ENCODE measurements at regions not wholly inside any gene's neighbourhood (a gene's known extent, or its start where the extent isn't known, plus 50 kb on each side); places are given as distances from the start of the nearest gene placed in this dataset.

DNA sequence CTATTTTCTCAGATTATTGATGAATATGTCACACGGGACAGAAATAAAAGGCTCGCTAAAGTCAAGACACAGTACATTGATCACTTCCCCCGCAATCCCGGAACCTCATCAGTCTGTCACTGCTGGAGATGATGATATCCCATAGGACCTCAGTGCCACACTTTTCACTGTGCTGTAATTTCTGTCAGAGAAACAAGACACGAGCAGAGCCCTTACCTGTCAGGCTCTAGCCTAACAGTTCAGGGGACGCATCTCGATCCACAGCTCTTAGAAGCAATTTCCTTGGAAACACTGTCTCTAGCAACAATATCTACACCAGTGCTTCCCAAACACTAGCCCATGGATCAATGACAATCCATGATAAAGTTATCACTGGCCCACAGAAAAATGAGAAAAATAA lies 140.0 kb downstream of the GRIN2B start:
- no peak for DNase-seq (ENCODE audit: low spot score)

- DNase-seq (ENCODE audit: low spot score): no peak
These were observed 141.8 kb downstream of the GRIN2B start for GRCh38 chr12:13839365-13840336.

DNA sequence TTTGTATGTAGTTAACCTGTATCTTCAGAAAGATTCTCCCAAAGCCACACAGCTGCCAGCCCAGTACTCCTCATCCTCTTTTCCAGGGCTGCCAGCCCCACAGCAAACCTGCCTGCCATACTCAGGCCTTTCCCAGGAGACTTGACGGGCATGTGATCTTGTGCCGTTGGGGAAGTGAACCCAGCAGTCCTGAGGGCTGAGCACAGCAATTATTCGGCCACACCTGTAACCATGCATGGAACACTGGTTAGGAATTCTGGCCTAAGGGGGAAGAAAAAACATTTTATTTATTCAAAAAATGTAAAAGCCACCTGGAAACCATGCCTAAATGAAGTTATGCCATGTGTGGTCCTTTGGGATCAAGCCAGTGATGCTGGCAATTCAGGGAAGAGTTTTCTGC lies 145.3 kb downstream of the GRIN2B start:
- no peak for DNase-seq (ENCODE audit: low spot score)

DNA sequence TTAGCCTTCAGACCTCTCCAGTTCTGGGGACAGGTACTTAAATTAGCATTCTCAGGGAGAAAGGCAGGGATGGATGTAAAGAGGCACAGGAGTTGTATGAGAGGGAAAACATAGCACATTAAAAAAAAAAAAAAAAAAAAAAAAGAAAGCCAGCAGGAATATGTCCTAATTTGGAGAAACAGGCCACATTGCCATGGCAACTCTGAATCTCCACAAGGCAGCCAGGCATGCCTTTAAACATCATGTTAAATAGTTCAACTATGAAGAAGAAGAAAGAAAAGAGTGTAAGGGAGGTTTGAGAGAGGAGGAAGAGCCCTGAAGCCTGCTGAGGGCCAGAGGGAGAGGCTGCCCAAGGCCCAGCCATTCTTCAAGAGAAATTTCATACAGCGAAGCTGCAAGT lies 145.8 kb downstream of the GRIN2B start:
- DNase-seq (ENCODE audit: low spot score): no peak

DNA sequence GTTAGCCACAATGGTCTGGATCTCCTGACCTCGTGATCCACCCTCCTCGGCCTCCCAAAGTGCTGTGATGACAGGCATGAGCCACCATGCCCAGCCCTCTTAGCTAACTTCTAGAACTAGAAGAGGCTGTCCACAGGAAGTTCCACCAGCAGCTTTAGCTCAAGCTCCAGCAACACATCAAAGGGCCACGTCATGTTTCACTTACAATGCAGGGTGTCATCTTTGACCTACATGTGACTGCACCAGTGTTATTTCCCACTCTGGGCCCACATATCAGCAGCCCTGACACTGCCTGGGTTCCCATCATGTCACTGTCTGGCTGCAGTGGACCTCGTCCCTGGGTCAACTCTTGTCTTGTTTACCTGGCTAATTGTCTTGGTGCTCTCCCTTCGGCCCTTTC lies 147.2 kb downstream of the GRIN2B start:
- DNase-seq (ENCODE audit: low spot score): no peak

DNA sequence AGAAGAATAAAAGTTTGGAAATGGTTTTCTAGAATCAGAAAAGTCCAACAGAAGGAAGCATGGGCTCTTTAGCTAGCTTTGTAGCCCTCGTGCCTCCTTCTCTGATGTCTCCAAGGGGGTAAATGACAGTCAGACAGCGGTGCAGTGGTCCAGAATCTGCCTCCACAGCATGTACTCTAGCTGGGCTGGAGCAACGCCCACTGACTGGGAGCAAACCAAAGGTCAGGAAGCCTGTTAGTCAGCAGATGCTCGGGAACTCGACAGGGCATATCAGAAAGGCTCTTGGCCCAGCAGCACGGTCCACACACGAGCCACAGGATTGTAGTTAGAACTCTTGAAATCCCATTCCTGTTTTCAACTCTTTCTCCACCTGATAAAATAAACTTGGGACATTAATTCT lies 164.3 kb downstream of the GRIN2B start:
- DNase-seq (ENCODE audit: low spot score): no peak

DNA sequence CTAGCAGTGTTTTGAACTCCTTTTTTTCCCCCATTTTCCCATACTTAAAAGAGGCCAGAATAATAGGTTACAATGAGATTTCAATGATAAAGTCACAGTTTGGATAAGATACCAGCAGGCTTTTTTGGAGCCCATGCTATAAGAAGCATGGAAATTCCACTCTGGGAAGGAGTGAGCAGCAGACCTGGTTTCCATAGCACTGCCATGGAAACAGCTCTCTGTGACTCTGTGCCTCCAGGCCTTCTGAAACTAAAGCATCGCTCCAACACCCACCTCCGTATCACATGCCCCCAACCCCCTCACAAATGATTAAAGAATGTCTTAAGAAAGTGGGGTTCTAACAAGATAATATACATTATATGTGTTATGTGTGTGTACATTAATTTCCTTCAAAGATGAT lies 165.0 kb downstream of the GRIN2B start:
- DNase-seq (ENCODE audit: low spot score): no peak

GRCh38 chr12:13812168-13812567 lies 169.2 kb downstream of the GRIN2B start:
- no peak for DNase-seq (ENCODE audit: low spot score)

DNA sequence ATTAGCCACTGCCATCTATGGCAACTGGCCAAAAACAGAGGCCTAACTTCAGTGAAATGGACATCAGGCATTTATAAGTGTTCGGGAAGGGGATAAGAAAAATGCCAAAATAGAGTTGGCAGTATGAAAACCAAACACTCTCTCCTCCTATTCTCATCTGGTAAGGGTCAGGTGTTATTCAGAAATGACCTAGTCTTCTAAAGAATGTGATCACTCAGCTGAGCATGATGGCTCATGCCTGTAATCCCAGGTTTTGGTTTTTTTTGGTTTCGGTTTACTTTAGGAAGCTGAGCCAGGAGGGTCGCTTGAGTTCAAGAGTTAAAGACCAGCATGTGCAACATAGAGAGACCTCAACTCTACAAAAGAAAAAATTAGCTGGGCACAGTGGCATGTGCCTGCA lies 170.3 kb downstream of the GRIN2B start:
- DNase-seq (ENCODE audit: low spot score): no peak

DNA sequence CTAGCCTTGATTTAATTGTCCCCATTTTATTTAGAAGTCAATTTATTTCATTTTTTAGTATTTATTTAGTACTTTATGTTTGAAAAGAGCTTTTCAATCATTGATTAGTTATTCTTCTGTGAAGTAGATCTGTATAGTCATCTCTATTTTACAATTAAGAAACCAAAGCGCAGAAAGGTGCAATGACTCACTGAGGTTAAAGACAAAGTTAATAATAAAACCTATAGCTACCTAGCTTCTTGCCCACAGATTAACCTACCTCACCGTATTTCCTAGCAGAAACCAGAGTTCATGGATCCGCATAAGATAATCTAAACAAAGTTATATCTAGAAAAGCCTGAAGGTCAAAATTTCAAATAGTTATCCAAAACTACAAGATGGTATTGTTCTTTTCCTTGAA lies 176.4 kb downstream of the GRIN2B start:
- no peak for DNase-seq (ENCODE audit: low spot score)

DNA sequence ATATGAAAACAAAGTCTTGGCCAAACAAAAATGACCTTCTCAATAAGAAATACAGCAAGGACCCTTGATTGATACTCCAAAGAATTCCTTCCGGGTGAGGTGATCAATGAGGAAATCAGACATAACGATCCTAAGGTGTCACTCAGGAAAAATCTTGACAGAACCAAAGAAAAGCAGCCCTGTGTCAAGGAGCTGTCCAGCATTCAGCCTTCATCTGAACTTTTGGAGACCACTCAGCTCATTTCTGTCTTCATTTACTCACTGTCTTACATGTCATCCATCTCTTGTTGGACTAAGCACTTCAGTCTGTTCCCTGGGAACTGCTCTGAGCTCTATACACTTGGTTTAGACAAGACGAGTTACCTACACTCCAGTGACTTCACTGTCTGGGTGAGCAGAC lies 179.9 kb downstream of the GRIN2B start:
- no peak for DNase-seq (ENCODE audit: low spot score)

GRCh38 chr12:13799574-13799973 lies 181.8 kb downstream of the GRIN2B start:
- DNase-seq (ENCODE audit: low spot score): no peak

GRCh38 chr12:13798162-13798561 lies 183.2 kb downstream of the GRIN2B start:
- DNase-seq (ENCODE audit: low spot score): no peak

DNA sequence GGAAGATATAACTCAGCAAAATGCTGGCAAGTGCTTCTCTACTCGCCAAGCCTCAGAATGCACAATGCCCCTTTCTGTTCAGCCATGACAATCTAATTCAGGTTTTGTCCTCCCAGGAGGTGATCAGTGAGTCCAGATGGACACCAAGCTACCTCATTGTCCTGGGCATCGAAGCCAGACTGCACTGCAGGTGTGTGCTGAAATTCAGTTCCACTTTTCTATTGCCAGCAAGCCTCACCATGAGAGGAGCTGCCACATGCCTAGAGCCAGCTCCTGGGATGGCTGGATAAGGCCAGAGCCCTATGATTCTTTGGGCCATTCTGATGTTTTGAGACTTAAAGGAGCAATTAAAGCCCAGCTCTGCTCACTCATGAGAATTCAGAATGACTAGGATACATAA lies 186.7 kb downstream of the GRIN2B start:
- peak; percentile 96 for DNase-seq (ENCODE audit: low spot score)

DNA sequence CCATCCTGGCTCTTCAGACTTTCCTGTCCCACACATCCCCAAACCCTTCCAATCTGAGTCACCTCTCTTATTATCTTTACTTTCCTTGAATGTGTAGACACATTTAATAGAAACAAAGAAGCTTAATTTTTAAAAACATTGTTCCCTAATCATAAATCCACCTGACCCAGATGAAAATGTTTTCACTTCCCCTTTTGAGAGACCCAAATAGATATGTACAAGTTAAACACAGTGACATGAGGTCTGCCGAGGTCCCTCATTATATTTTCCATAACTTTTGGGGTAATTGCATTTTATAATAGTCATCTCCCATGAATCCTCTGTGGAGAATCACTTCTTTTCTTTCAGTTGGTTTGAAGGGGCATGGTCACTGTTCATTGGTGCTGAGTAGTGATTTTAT lies 191.1 kb downstream of the GRIN2B start:
- no peak for DNase-seq (ENCODE audit: low spot score)

DNA sequence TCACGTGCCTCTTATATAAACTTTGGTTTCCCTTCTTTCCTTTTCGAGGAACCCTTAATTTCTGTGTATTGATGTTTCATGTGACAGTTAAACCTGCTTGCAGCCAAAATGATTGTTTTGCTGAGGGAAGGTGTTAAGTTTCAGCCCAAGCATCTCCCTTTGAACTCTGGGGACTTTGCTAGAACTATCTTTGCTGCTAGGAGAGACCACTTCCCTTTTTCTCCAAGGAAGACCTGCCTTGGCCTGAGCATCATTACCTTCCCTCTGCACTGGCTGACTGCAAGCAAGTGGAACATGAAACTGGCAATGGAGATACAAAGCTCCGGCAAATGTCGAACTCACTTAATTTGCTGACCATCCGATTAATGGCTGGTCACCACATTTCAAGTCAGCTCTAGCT lies 192.8 kb downstream of the GRIN2B start:
- no peak for DNase-seq (ENCODE audit: low spot score)

DNA sequence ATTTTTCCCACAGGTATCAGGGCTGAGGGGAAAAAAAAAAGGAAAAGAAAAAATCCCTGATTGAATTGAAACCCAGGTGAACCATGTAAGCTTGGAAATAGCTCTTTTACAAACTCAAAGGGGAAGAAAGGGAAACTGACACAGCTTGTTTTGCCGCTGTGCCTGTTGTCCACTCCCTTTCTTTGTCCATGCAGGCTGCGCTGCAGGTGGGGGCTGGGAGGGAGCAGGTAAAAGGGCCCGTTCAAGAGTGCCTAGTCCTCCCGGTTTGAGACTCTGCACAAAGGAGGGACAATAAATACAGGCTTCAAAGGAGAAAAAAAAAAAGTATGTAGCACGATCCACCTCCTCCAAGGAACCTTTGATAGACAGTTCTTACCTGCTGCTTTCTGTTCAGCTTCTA lies 194.8 kb downstream of the GRIN2B start:
- DNase-seq (ENCODE audit: low spot score): no peak

DNA sequence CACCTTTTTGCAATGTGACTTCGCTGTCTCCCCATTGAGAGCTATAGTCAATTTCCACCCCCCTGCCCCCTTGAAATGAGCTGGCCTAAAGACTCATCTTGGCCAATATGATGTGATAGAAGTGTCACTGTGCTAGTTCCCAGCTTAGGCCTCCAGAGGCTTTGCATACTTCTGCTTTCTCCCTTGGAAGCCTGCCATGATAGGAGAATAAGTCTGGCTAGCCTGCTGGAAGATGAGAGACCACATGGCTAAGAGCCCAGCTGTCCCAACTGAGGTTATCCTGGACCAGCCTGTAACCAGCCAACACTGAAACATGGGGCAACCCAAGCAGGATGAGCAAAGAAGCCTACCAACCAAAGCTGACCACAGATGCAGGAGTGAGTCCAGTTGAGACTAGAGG lies 196.9 kb downstream of the GRIN2B start:
- peak; percentile 10 for DNase-seq (ENCODE audit: low spot score)

DNA sequence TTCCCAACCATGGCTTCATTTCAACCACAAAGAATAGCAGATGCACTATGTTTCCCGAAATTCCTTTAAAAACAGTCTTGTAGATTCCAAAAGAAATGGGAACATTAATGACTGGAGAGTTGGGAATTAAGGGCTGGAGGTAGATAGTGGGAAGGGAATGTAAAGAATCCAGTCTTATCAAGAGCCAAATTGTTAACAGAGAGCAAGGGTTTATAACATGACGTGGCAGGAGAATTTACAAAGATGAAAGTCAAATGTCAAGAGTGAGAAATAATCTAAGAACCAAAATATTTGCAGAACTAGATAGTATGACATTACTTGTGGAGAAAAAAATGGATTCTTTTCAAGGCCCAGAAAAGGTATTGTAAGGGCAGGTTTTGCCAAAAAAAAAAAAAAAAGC lies 200.9 kb downstream of the GRIN2B start:
- no peak for DNase-seq (ENCODE audit: low spot score)

DNA sequence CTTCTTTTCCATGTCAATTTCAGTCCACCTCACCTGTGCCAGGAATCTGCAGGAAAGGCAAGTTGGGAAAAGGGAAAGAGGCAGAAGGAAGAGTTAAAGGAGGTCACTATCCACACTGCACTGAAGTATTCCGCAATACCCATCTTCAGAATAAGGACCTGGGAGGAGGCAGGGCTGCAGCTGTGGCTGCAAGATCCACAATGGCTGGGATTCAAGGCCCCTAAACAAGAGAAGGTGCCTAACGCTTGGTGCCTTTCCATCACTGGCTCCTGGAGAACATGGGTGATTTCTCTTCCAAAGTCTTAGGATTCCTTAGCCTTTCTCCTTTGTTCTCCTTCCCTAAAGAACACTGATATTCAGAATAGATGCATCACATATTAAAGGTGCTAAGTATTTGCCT lies 204.0 kb downstream of the GRIN2B start:
- DNase-seq (ENCODE audit: low spot score): no peak

- no peak for DNase-seq (ENCODE audit: low spot score)
These were observed 209.1 kb downstream of the GRIN2B start for GRCh38 chr12:13772264-13772663.

DNA sequence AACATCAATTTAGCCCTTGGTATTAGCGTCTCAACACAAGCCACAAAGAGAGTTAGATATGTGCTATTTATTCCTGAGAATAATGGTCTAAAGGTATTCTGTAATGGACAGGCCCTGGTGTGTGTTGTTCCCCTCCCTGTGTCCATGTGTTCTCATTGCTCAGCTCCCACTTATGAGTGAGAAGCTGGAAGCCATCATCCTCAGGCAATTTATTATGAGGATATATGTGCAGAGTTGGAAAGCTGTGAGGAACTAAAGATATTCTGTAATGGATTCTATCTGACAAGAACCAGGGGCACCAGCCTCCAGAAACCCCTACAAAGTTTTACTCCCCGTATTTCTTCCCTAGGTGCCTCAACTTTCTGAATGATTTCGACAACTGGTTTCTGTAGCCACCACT lies 210.8 kb downstream of the GRIN2B start:
- DNase-seq (ENCODE audit: low spot score): no peak

- DNase-seq (ENCODE audit: low spot score): no peak
These were observed 211.4 kb downstream of the GRIN2B start for GRCh38 chr12:13769966-13770365.

GRCh38 chr12:13769273-13769672 lies 212.1 kb downstream of the GRIN2B start:
- no peak for DNase-seq (ENCODE audit: low spot score)
